ENCODE measurements at regions not wholly inside any gene's neighbourhood (a gene's known extent, or its start where the extent isn't known, plus 50 kb on each side); places are given as distances from the start of the nearest gene placed in this dataset.
A peak's percentile ranks its signal among the peaks of the same experiment; 100 is the strongest.

DNA sequence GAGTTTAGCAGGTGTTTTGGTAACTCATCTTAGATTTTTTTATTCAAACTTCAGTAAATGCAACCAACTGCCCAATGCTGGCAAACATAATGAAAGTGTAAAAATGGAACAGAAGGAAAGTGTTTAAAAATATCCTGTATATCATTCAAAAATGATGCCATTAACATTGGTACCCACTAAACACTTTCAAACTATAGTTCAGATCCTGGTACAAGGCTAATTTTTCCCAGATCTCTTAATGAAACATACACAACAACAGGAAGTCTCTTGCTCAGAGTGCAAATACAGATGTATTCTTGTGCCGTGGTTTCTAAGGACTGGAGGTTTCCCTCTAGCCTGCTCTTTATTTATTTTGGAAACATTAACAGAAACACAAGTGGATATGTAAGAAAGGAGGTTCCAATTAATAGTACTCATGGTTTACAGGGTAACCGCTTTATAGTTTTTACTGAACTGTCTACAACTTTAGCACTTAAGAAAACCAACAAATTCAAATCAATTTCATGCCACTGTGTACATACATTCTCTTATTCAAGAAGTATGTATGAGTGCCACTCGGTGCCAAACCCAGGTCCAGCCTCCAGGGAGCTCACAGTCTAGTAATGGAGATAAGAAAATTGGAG, 176.0 kb upstream of the AKR1E2 start:
- dilution Hi-C loops (cut with MboI; ENCODE audit: extremely low pct_ligation_motif_present, low sequenced_read_pairs) = no loop called here
- H3K4me2 ChIP-seq (ENCODE audit: insufficient read depth, low read length) = peak overlapping the region; percentile 38
- DNase-seq (ENCODE audit: low read depth, low spot score) (peak; percentile 92), FAIRE-seq (peak; percentile 89)
- peak overlapping the region; percentile 4 for H3K27ac ChIP-seq (ENCODE audit: insufficient read depth, low read depth, low read length)
- peaks cover 35% of the 10 kb centered on the region for H3K4me1 ChIP-seq (ENCODE audit: control insufficient read depth, extremely low read depth, insufficient read depth, low read length)
- H3K9me3 ChIP-seq (replicated peaks; ENCODE audit: control insufficient read depth, insufficient read depth, low read length) = no peaks in the 10 kb centered on the region
- H3K36me3 ChIP-seq (ENCODE audit: control insufficient read depth in 2 of 2, extremely low read depth in 1 of 2, insufficient read depth in 2 of 2, low read length in 2 of 2) = peaks cover 0 to 4% of the 10 kb centered on the region in 2 experiments
- H3K27me3 ChIP-seq (ENCODE audit: control insufficient read depth in 2 of 2, insufficient read depth in 2 of 2, low read length in 2 of 2) = no peaks in the 10 kb centered on the region
- TF ChIP-seq FOS (IDR thresholded peaks at IDR 0.05; ENCODE audit: borderline replicate concordance, insufficient read depth, low read length) (peak; percentile 19), MYC (IDR thresholded peaks at IDR 0.05; ENCODE audit: low read depth, low read length) (no peak), JUN (IDR thresholded peaks at IDR 0.05; ENCODE audit: borderline replicate concordance, insufficient read depth, insufficient read length, low read depth) (no peak), GATA2 (IDR thresholded peaks at IDR 0.05; ENCODE audit: insufficient read depth, insufficient read length, low read depth, low read length) (no peak), POLR2AphosphoS5 (IDR thresholded peaks at IDR 0.05; ENCODE audit: insufficient read depth, low read depth, low read length) (no peak), EZH2 (IDR thresholded peaks at IDR 0.05; ENCODE audit: borderline replicate concordance, low read depth, low read length, severe bottlenecking) (no peak)
- no peak overlapping the region for H2AFZ ChIP-seq (ENCODE audit: low read depth, low read length)
- no peaks in the 10 kb centered on the region for H4K20me1 ChIP-seq (replicated peaks; ENCODE audit: control insufficient read depth, extremely low read depth, insufficient read depth, low read length)
- H3K9ac ChIP-seq (replicated peaks; ENCODE audit: extremely low read depth, insufficient read depth, low read length) = no peak overlapping the region
- no peaks in the 10 kb centered on the region for H3K9me1 ChIP-seq (replicated peaks; ENCODE audit: control insufficient read depth, extremely low read depth, insufficient read depth, low read length)
- intact Hi-C loops (cut with micrococcal nuclease) = loop anchor here (5.0 kb wide), 2 partner anchors 108 to 198 kb away; no protein-coding TSS in a partner anchor
- TSS peak; percentile 27 for BruUV-seq (replicated peaks)
- POLR2A ChIA-PET = no interaction called here
- CTCF ChIA-PET = no interaction called here
- no peaks in the 10 kb centered on the region for H3K79me2 ChIP-seq (ENCODE audit: control insufficient read depth, insufficient read depth, low read length)
- no peak overlapping the region for H3K4me3 ChIP-seq (replicated peaks in 1 of 3; ENCODE audit: insufficient read depth in 1 of 3, low read depth in 1 of 3, low read length in 3 of 3)

DNA sequence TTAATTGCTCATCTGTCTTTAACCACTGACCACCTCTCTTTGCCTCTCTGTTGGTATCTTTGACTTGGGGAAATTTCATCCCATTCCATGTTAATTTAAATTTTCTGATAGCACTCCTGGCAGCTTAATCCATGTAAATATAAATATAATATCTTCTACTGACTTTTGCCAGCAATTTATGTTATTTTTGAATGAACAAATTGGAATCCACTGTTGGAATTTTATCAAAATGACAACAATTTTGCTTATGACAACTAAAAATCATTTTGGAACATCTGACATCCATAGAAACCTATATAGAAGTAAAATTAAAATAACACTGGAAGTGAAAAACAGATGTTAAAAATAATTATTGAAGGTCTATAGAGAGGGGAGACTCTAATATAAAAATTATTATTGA, 176.5 kb upstream of the AKR1E2 start:
- H4K20me1 ChIP-seq (replicated peaks; ENCODE audit: control insufficient read depth, extremely low read depth, insufficient read depth, low read length) = no peaks in the 10 kb centered on the region
- H2AFZ ChIP-seq (ENCODE audit: low read depth, low read length) = no peak overlapping the region
- BruUV-seq (replicated peaks) = no TSS peak
- CTCF ChIA-PET = no interaction called here
- H3K79me2 ChIP-seq (ENCODE audit: control insufficient read depth, insufficient read depth, low read length) = no peaks in the 10 kb centered on the region
- intact Hi-C loops (cut with micrococcal nuclease) = loop anchor here (5.0 kb wide), 2 partner anchors 107 to 197 kb away; no protein-coding TSS in a partner anchor
- no peak overlapping the region for H3K27ac ChIP-seq (ENCODE audit: insufficient read depth, low read depth, low read length)
- DNase-seq (ENCODE audit: low read depth, low spot score) (no peak), FAIRE-seq (no peak)
- H3K9ac ChIP-seq (replicated peaks; ENCODE audit: extremely low read depth, insufficient read depth, low read length) = no peak overlapping the region
- no peaks in the 10 kb centered on the region for H3K9me3 ChIP-seq (replicated peaks; ENCODE audit: control insufficient read depth, insufficient read depth, low read length)
- peaks cover 35% of the 10 kb centered on the region for H3K4me1 ChIP-seq (ENCODE audit: control insufficient read depth, extremely low read depth, insufficient read depth, low read length)
- H3K4me3 ChIP-seq (replicated peaks in 1 of 3; ENCODE audit: insufficient read depth in 1 of 3, low read depth in 1 of 3, low read length in 3 of 3) = no peak overlapping the region
- no peak for TF ChIP-seq POLR2AphosphoS5 (IDR thresholded peaks at IDR 0.05; ENCODE audit: insufficient read depth, low read depth, low read length)
- TF ChIP-seq, protein P1, sequence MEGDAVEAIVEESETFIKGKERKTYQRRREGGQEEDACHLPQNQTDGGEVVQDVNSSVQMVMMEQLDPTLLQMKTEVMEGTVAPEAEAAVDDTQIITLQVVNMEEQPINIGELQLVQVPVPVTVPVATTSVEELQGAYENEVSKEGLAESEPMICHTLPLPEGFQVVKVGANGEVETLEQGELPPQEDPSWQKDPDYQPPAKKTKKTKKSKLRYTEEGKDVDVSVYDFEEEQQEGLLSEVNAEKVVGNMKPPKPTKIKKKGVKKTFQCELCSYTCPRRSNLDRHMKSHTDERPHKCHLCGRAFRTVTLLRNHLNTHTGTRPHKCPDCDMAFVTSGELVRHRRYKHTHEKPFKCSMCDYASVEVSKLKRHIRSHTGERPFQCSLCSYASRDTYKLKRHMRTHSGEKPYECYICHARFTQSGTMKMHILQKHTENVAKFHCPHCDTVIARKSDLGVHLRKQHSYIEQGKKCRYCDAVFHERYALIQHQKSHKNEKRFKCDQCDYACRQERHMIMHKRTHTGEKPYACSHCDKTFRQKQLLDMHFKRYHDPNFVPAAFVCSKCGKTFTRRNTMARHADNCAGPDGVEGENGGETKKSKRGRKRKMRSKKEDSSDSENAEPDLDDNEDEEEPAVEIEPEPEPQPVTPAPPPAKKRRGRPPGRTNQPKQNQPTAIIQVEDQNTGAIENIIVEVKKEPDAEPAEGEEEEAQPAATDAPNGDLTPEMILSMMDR (IDR thresholded peaks at IDR 0.05; ENCODE audit: extremely low read depth in 1 of 2, insufficient read depth in 1 of 2, low read depth in 1 of 2, low read length in 2 of 2) = no peak
- TF ChIP-seq, protein P2, sequence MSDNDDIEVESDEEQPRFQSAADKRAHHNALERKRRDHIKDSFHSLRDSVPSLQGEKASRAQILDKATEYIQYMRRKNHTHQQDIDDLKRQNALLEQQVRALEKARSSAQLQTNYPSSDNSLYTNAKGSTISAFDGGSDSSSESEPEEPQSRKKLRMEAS (IDR thresholded peaks at IDR 0.05; ENCODE audit: insufficient read depth, insufficient read length) = no peak
- no peak for TF ChIP-seq MYC (IDR thresholded peaks at IDR 0.05; ENCODE audit: low read depth, low read length)
- TF ChIP-seq GATA2 (IDR thresholded peaks at IDR 0.05; ENCODE audit: insufficient read depth, insufficient read length, low read depth, low read length) = no peak
- no peak for TF ChIP-seq EZH2 (IDR thresholded peaks at IDR 0.05; ENCODE audit: borderline replicate concordance, low read depth, low read length, severe bottlenecking)
- no peak for TF ChIP-seq FOS (IDR thresholded peaks at IDR 0.05; ENCODE audit: borderline replicate concordance, insufficient read depth, low read length)
- no peak for TF ChIP-seq JUN (IDR thresholded peaks at IDR 0.05; ENCODE audit: borderline replicate concordance, insufficient read depth, insufficient read length, low read depth)
- no peak for TF ChIP-seq POLR2A (IDR thresholded peaks at IDR 0.05; ENCODE audit: low read depth, low read length)
- H3K4me2 ChIP-seq (ENCODE audit: insufficient read depth, low read length) = no peak overlapping the region
- H3K36me3 ChIP-seq (ENCODE audit: control insufficient read depth in 2 of 2, extremely low read depth in 1 of 2, insufficient read depth in 2 of 2, low read length in 2 of 2) = peaks cover 0 to 4% of the 10 kb centered on the region in 2 experiments
- POLR2A ChIA-PET = no interaction called here
- H3K9me1 ChIP-seq (replicated peaks; ENCODE audit: control insufficient read depth, extremely low read depth, insufficient read depth, low read length) = no peaks in the 10 kb centered on the region
- H3K27me3 ChIP-seq (ENCODE audit: control insufficient read depth in 2 of 2, insufficient read depth in 2 of 2, low read length in 2 of 2) = no peaks in the 10 kb centered on the region
- dilution Hi-C loops (cut with MboI; ENCODE audit: extremely low pct_ligation_motif_present, low sequenced_read_pairs) = no loop called here
